Tibial nerve (tissue), 3 donors: ENCODE measurements at regions not wholly inside any gene's neighbourhood (a gene's known extent, or its start where the extent isn't known, plus 50 kb on each side); places are given as distances from the start of the nearest gene placed in this dataset.

ENCODE experiments used
- POLR2A ChIP-seq, 2 donors: fragments of 450-650 bp; IDR thresholded peaks; one replicate each; pipeline ENCODE4 v1.6.1; 2017; ENCODE audit warnings: antibody characterized with exemption in 2 of 2, mild to moderate bottlenecking in 2 of 2, moderate library complexity in 2 of 2
- TF ChIP-seq, protein P1 (sequence below), 5 experiments: fragments of 200-600 bp in 3 of 5; fragments of 450-650 bp in 2 of 5; sonication (generic) in 3 of 5; IDR thresholded peaks; one replicate each; pipeline ENCODE4 v1.5.1; 2016 to 2019; ENCODE audit warnings: antibody characterized with exemption in 5 of 5, mild to moderate bottlenecking in 3 of 5, moderate library complexity in 2 of 5

DNA sequence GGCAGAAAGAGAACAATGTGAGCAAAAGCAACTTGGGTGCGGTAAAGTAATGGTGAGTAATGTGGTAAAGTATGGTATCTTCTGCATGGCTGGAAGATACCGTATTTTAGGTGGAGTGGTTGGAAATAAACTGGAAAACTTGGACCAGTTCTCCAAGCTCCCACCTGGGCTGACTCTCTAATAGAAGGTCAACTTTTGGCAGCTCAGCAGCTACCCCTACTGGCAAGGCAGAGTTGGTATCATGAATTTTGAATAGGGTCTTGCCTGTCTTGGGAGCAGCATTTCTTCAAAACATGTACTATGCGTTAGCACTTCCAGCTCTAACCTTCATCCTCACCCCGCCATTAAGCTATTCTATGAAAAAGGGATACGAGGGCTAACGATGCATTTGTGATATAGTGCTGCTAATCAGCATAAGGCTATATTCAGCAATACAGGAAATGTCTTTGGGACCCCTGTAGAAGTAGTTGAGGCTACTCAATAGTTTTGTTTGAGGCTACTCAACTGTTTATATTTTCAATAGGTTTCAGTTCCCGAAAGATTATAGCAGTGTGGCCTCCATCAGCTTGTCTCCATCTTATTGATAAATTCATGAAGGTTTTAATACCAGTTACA lies 276.3 kb upstream of the FAR2 start:
- TF ChIP-seq, protein P1, sequence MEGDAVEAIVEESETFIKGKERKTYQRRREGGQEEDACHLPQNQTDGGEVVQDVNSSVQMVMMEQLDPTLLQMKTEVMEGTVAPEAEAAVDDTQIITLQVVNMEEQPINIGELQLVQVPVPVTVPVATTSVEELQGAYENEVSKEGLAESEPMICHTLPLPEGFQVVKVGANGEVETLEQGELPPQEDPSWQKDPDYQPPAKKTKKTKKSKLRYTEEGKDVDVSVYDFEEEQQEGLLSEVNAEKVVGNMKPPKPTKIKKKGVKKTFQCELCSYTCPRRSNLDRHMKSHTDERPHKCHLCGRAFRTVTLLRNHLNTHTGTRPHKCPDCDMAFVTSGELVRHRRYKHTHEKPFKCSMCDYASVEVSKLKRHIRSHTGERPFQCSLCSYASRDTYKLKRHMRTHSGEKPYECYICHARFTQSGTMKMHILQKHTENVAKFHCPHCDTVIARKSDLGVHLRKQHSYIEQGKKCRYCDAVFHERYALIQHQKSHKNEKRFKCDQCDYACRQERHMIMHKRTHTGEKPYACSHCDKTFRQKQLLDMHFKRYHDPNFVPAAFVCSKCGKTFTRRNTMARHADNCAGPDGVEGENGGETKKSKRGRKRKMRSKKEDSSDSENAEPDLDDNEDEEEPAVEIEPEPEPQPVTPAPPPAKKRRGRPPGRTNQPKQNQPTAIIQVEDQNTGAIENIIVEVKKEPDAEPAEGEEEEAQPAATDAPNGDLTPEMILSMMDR (IDR thresholded peaks at IDR 0.05) = peak in 4 of 5 experiments; percentile 26 to 63 (median 54)
- TF ChIP-seq POLR2A (IDR thresholded peaks at IDR 0.05) = no peak
